IMR-90 (cell line): ENCODE measurements at regions not wholly inside any gene's neighbourhood (a gene's known extent, or its start where the extent isn't known, plus 50 kb on each side); places are given as distances from the start of the nearest gene placed in this dataset.

ENCODE experiments used
- ATAC-seq: fragments of 200-7000 bp; cut with Tn5 transposase; 2 replicates; pipeline ENCODE4 v1.9.1; 2020; ENCODE audit warnings: low read depth, mild to moderate bottlenecking, moderate library complexity
- BruUV-seq: library from RNA; stranded (reverse); fragments of 400-500 nt; replicated peaks from 2 replicates; lab custom pipeline; 2021; lab: Mats Ljungman, UMichigan
- CTCF ChIA-PET: fragments of 300-600 bp; formaldehyde crosslinking; extraction: SDS; loops from one replicate; lab custom pipeline; 2021; ENCODE audit warnings: antibody characterized with exemption; lab: Yijun Ruan, JAX
- POLR2A ChIA-PET: fragments of 300-600 bp; sonication (Branson Sonifier 250); formaldehyde crosslinking; loops from one replicate; lab custom pipeline; 2022; ENCODE audit warnings: antibody characterized with exemption; ENCODE audit not compliant: unreplicated experiment; lab: Charles Lee
- DNase-seq: peaks from one replicate; pipeline ENCODE4 v3.0.0; 2013
- H2AFZ ChIP-seq: replicated peaks from 2 replicates; pipeline ENCODE3; 2013; ENCODE audit warnings: low read length, mild to moderate bottlenecking; ENCODE audit not compliant: poor library complexity
- H2AK5ac ChIP-seq: 2 replicates; pipeline ENCODE4 v1.6.1; 2013; ENCODE audit warnings: low read depth, low read length, inconsistent platforms
- H2AK9ac ChIP-seq: replicated peaks from 2 replicates; pipeline ENCODE3; 2013; ENCODE audit warnings: mild to moderate bottlenecking, low read depth, low read length, moderate library complexity; ENCODE audit not compliant: poor library complexity
- H2BK120ac ChIP-seq: 2 replicates; pipeline ENCODE4 v1.6.1; 2013; ENCODE audit warnings: low read depth, low read length, inconsistent platforms
- H2BK15ac ChIP-seq: 3 replicates; pipeline ENCODE4 v1.6.1; 2013; ENCODE audit warnings: low read depth, low read length, inconsistent platforms
- H2BK20ac ChIP-seq: 2 replicates; pipeline ENCODE4 v1.6.1; 2013; ENCODE audit warnings: low read depth, mild to moderate bottlenecking, inconsistent platforms, low read length, moderate library complexity
- H2BK5ac ChIP-seq: 2 replicates; pipeline ENCODE4 v1.6.1; 2013; ENCODE audit warnings: mild to moderate bottlenecking, low read depth, low read length, inconsistent platforms; ENCODE audit not compliant: poor library complexity, severe bottlenecking
- H3K14ac ChIP-seq: replicated peaks from 2 replicates; pipeline ENCODE4 v1.6.1; 2013; ENCODE audit warnings: low read depth, low read length, inconsistent platforms
- H3K18ac ChIP-seq: 2 replicates; pipeline ENCODE4 v1.6.1; 2013; ENCODE audit warnings: low read depth, low read length, control low read depth
- H3K23ac ChIP-seq: 2 replicates; pipeline ENCODE4 v1.6.1; 2013; ENCODE audit warnings: low read depth, low read length, inconsistent platforms
- H3K27ac ChIP-seq: 2 replicates; pipeline ENCODE4 v1.5.1; 2013; ENCODE audit warnings: mild to moderate bottlenecking, control low read depth, low read length; ENCODE audit not compliant: insufficient read depth
- H3K27me3 ChIP-seq: 2 replicates; pipeline ENCODE4 v1.6.1; 2013; ENCODE audit warnings: low read length; ENCODE audit not compliant: control insufficient read depth, insufficient read depth
- H3K36me3 ChIP-seq: 2 replicates; pipeline ENCODE4 v1.6.1; 2013; ENCODE audit warnings: low read length, mixed read lengths; ENCODE audit not compliant: control insufficient read depth, insufficient read depth
- H3K4ac ChIP-seq: 2 replicates; pipeline ENCODE4 v1.6.1; 2013; ENCODE audit warnings: low read depth, low read length, inconsistent platforms
- H3K4me1 ChIP-seq: 2 replicates; pipeline ENCODE4 v1.6.1; 2013; ENCODE audit warnings: low read length, mixed read lengths; ENCODE audit not compliant: control insufficient read depth, insufficient read depth
- H3K4me2 ChIP-seq: 2 replicates; pipeline ENCODE4 v1.6.1; 2013; ENCODE audit warnings: low read depth, mild to moderate bottlenecking, control low read depth, low read length, moderate library complexity
- H3K4me3 ChIP-seq: 2 replicates; pipeline ENCODE4 v1.5.1; 2013; ENCODE audit warnings: low read depth, mild to moderate bottlenecking, control low read depth, low read length, moderate library complexity; ENCODE audit not compliant: insufficient read depth
- H3K56ac ChIP-seq: 2 replicates; pipeline ENCODE4 v1.6.1; 2013; ENCODE audit warnings: low read length, inconsistent platforms; ENCODE audit not compliant: insufficient read depth; ENCODE audit errors: extremely low read depth
- H3K79me1 ChIP-seq, 2 experiments: 2 replicates each; pipeline ENCODE4 v1.6.1; 2013; ENCODE audit warnings: low read length in 2 of 2, inconsistent platforms in 1 of 2, low read depth in 1 of 2
- H3K9ac ChIP-seq: 2 replicates; pipeline ENCODE4 v1.6.1; 2013; ENCODE audit warnings: low read depth, low read length, control low read depth
- H3K9me1 ChIP-seq: 2 replicates; pipeline ENCODE4 v1.6.1; 2013; ENCODE audit warnings: low read length, inconsistent platforms; ENCODE audit not compliant: insufficient read depth
- H3K9me3 ChIP-seq: 2 replicates; pipeline ENCODE4 v1.6.1; 2013; ENCODE audit warnings: low read length; ENCODE audit not compliant: control insufficient read depth, insufficient read depth
- H4K20me1 ChIP-seq: 2 replicates; pipeline ENCODE4 v1.6.1; 2013; ENCODE audit warnings: low read length, inconsistent platforms; ENCODE audit not compliant: insufficient read depth
- H4K5ac ChIP-seq: 2 replicates; pipeline ENCODE4 v1.6.1; 2013; ENCODE audit warnings: mild to moderate bottlenecking, low read depth, low read length, control low read depth
- H4K8ac ChIP-seq, 2 experiments: 2 replicates each; pipeline ENCODE4 v1.6.1; 2013; ENCODE audit warnings: low read depth in 2 of 2, low read length in 2 of 2, control low read depth in 1 of 2, inconsistent platforms in 1 of 2
- H4K91ac ChIP-seq: 2 replicates; pipeline ENCODE4 v1.6.1; 2013; ENCODE audit warnings: low read depth, low read length, inconsistent platforms; ENCODE audit not compliant: insufficient read depth
- BHLHE40 ChIP-seq: fragments of 150-350 bp; IDR thresholded peaks from 2 replicates; pipeline ENCODE4 v1.6.1; 2016; ENCODE audit warnings: mild to moderate bottlenecking, low read depth, low read length
- CEBPB ChIP-seq: IDR thresholded peaks from 2 replicates; pipeline ENCODE4 v1.6.1; 2012; ENCODE audit warnings: low read depth, low read length, improper control_type of control experiment
- CHD1 ChIP-seq: IDR thresholded peaks from 2 replicates; pipeline ENCODE4 v1.6.1; 2012; ENCODE audit warnings: low read depth, low read length, improper control_type of control experiment
- FOS ChIP-seq: fragments of 150-350 bp; IDR thresholded peaks from 2 replicates; pipeline ENCODE4 v1.6.1; 2016; ENCODE audit warnings: low read depth, low read length
- MAZ ChIP-seq: IDR thresholded peaks from 2 replicates; pipeline ENCODE4 v1.6.1; 2012; ENCODE audit warnings: low read depth, mild to moderate bottlenecking, low read length, improper control_type of control experiment, moderate library complexity, borderline replicate concordance
- MXI1 ChIP-seq: IDR thresholded peaks from 2 replicates; pipeline ENCODE4 v1.6.1; 2012; ENCODE audit warnings: low read depth, mild to moderate bottlenecking, low read length, moderate library complexity, borderline replicate concordance
- RFX5 ChIP-seq: IDR thresholded peaks from 2 replicates; pipeline ENCODE4 v1.8.0; 2012; ENCODE audit warnings: low read depth, mild to moderate bottlenecking, low read length, moderate library complexity
- SMC3 ChIP-seq: fragments of 150-350 bp; IDR thresholded peaks from 2 replicates; pipeline ENCODE4 v1.6.1; 2016; ENCODE audit warnings: low read depth, mild to moderate bottlenecking, antibody characterized with exemption, low read length, moderate library complexity
- WGBS, 2 experiments: methylation state at CpG; one replicate each; pipeline versions ENCODE4 v1.1.5 to v1.1.7; 2013; ENCODE audit warnings: missing lambda C conversion rate in 2 of 2; ENCODE audit not compliant: insufficient read length in 1 of 2; ENCODE audit errors: extremely low coverage in 2 of 2; 5-methylcytosine and 5-hydroxymethylcytosine counted together
- dilution Hi-C: fragments of 300-500 bp; cut with HindIII; formaldehyde crosslinking; loops from one replicate; pipeline ENCODE4 v1.14.3; 2018; ENCODE audit warnings: low sequenced_read_pairs; ENCODE audit not compliant: unreplicated experiment
- in situ Hi-C: fragments of 300-500 bp; cut with MboI; formaldehyde crosslinking; loops from 3 replicates; pipeline ENCODE4 v1.14.3; 2019; ENCODE audit warnings: low sequenced_read_pairs, inconsistent platforms, mixed read lengths
- intact Hi-C: fragments of 100-400 bp; cut with micrococcal nuclease; formaldehyde crosslinking; loops from 2 replicates; pipeline ENCODE4 v1.10.0; 2022
- TF ChIP-seq, protein P1 (sequence below): fragments of 150-350 bp; IDR thresholded peaks from 2 replicates; pipeline ENCODE4 v1.6.1; 2017; ENCODE audit warnings: mild to moderate bottlenecking, antibody characterized with exemption, low read length, low read depth
- TF ChIP-seq, protein P2 (sequence below): conservative IDR thresholded peaks from 2 replicates; pipeline ENCODE4 v1.5.1; 2012; ENCODE audit warnings: mild to moderate bottlenecking, low read depth, low read length, improper control_type of control experiment
- TF ChIP-seq, protein P3 (sequence below): fragments of 150-350 bp; IDR thresholded peaks from 2 replicates; pipeline ENCODE4 v1.6.1; 2016; ENCODE audit warnings: low read depth, mild to moderate bottlenecking, low read length, moderate library complexity, borderline replicate concordance

DNA sequence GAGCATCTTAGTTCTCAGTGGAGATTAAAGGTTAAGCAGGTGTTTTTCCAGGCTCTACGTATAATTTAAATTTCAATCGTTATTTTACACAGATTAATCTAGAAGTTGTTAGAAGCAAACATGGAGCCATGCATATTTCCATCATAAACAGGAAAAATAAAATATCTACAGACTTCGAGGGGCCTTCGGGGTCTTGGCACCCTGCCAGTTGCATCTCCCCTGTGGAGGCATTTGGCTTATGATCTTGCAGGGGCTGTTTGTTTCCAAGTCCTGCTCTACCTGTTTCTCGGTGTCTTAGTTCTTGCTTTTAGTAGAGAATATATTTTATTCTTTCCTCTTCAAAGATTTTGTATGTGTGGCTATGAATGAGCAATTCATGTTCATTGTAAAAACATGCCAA, 67.2 kb upstream of the FAM136A start:
- no peak for DNase-seq
- intact Hi-C loops: no loop called here

More for the DNA sequence above, 67.2 kb upstream of the FAM136A start:
- no peak overlapping the region for H4K91ac ChIP-seq
- H3K27me3 ChIP-seq: no peaks in the 10 kb centered on the region; the same call in 1 of the 2 replicates
- H3K36me3 ChIP-seq: no peaks in the 10 kb centered on the region
- H3K18ac ChIP-seq: no peak overlapping the region
- H4K8ac ChIP-seq: no peak overlapping the region
- no peak overlapping the region for H2BK120ac ChIP-seq
- no peak overlapping the region for H3K23ac ChIP-seq
- H2AK5ac ChIP-seq: no peak overlapping the region
- H2AK9ac ChIP-seq: no peak overlapping the region
- H3K56ac ChIP-seq: no peak overlapping the region
- dilution Hi-C loops (no loop called here), in situ Hi-C loops (no loop called here)
- H2BK15ac ChIP-seq: no peak overlapping the region
- ChIA-PET CTCF (no interaction called here), POLR2A (no interaction called here)
- no peak overlapping the region for H2BK20ac ChIP-seq
- no peak for ATAC-seq
- H3K4me1 ChIP-seq: 0 out of 2 replicates have a peak, but pooled peaks cover 2% of the 10 kb centered on the region
- H3K14ac ChIP-seq: no peak overlapping the region
- H3K27ac ChIP-seq: no peak overlapping the region
- no peak overlapping the region for H4K5ac ChIP-seq
- H3K9me3 ChIP-seq: no peaks in the 10 kb centered on the region
- H3K9me1 ChIP-seq: no peaks in the 10 kb centered on the region
- no peak overlapping the region for H2AFZ ChIP-seq
- H3K4me3 ChIP-seq: no peak overlapping the region
- WGBS, 2 experiments: no CpG with 5 or more reads among the region's 5 CpGs
- no peak overlapping the region for H3K4me2 ChIP-seq
- no peak overlapping the region for H2BK5ac ChIP-seq
- H4K20me1 ChIP-seq: no peaks in the 10 kb centered on the region
- BruUV-seq: no TSS peak
- H3K79me1 ChIP-seq: no peaks in the 10 kb centered on the region
- H3K9ac ChIP-seq: no peak overlapping the region
- no peak overlapping the region for H3K4ac ChIP-seq
- TF ChIP-seq, protein P1, sequence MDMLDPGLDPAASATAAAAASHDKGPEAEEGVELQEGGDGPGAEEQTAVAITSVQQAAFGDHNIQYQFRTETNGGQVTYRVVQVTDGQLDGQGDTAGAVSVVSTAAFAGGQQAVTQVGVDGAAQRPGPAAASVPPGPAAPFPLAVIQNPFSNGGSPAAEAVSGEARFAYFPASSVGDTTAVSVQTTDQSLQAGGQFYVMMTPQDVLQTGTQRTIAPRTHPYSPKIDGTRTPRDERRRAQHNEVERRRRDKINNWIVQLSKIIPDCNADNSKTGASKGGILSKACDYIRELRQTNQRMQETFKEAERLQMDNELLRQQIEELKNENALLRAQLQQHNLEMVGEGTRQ: no peak
- TF ChIP-seq, protein P2, sequence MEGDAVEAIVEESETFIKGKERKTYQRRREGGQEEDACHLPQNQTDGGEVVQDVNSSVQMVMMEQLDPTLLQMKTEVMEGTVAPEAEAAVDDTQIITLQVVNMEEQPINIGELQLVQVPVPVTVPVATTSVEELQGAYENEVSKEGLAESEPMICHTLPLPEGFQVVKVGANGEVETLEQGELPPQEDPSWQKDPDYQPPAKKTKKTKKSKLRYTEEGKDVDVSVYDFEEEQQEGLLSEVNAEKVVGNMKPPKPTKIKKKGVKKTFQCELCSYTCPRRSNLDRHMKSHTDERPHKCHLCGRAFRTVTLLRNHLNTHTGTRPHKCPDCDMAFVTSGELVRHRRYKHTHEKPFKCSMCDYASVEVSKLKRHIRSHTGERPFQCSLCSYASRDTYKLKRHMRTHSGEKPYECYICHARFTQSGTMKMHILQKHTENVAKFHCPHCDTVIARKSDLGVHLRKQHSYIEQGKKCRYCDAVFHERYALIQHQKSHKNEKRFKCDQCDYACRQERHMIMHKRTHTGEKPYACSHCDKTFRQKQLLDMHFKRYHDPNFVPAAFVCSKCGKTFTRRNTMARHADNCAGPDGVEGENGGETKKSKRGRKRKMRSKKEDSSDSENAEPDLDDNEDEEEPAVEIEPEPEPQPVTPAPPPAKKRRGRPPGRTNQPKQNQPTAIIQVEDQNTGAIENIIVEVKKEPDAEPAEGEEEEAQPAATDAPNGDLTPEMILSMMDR: no peak
- TF ChIP-seq MXI1: no peak
- TF ChIP-seq CEBPB: no peak
- TF ChIP-seq MAZ: no peak
- no peak for TF ChIP-seq RFX5
- TF ChIP-seq FOS: no peak
- no peak for TF ChIP-seq CHD1
- TF ChIP-seq SMC3: no peak
- TF ChIP-seq, protein P3, sequence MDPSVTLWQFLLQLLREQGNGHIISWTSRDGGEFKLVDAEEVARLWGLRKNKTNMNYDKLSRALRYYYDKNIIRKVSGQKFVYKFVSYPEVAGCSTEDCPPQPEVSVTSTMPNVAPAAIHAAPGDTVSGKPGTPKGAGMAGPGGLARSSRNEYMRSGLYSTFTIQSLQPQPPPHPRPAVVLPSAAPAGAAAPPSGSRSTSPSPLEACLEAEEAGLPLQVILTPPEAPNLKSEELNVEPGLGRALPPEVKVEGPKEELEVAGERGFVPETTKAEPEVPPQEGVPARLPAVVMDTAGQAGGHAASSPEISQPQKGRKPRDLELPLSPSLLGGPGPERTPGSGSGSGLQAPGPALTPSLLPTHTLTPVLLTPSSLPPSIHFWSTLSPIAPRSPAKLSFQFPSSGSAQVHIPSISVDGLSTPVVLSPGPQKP: no peak
- no peak for TF ChIP-seq BHLHE40
